HG03066 (cell line): ENCODE measurements at regions not wholly inside any gene's neighbourhood (a gene's known extent, or its start where the extent isn't known, plus 50 kb on each side); places are given as distances from the start of the nearest gene placed in this dataset.
"Not testable (repeated sequence)": the region's sequence is repeated elsewhere in the genome, so short reads cannot be mapped to it uniquely, and the experiment has no call there.

Source experiments
- ATAC-seq: cut with Tn5 transposase; IDR thresholded peaks from one replicate; pipeline ENCODE4 v1.9.1; 2021; ENCODE audit warnings: low read depth; ENCODE audit not compliant: unreplicated experiment

- ATAC-seq, result not testable (repeated sequence)
Measured at GRCh38 chr1:121095014-121095413, 89.1 kb downstream of the FAM72B start.

- peak; percentile 92 for ATAC-seq
Measured at GRCh38 chr1:121097127-121097866, 86.8 kb downstream of the FAM72B start.

DNA sequence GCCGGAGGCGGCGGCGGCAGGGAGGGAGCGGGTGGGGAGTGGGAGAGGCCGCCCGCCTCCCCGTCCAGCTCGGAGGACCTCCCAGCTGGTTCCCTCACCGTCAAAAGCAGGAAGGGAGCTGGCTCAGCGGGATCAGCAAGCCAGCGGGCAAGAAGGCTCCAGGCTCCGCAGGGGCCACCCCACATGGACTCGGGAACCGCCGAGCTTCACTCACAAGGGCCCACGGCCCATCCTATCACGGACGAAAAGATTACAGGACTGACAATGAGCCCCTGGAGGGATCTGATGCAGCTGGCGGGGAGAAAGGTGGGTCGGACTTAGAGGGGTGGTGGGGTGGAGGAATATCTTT is 86.3 kb downstream of the FAM72B start:
- ATAC-seq, result not testable (repeated sequence)

DNA sequence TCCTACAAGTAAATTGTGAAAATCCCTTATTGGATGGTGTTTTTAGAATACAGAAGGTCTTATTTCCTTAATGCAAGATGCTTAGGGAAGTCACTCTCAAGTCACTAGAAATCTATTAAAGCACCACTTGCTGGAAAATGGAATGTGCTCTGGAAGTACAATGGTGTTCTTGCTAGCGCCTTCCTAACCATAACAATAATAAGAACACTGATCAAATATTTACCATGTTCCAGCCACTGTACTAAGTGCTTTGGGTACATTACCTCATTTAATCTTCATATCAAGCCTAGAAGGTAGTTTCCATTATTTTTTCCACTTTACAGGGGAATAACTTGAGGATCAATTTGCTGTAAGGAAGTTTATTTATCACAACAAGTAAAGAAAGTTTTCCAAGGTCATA is 75.1 kb downstream of the FAM72B start:
- not testable (repeated sequence) for ATAC-seq

DNA sequence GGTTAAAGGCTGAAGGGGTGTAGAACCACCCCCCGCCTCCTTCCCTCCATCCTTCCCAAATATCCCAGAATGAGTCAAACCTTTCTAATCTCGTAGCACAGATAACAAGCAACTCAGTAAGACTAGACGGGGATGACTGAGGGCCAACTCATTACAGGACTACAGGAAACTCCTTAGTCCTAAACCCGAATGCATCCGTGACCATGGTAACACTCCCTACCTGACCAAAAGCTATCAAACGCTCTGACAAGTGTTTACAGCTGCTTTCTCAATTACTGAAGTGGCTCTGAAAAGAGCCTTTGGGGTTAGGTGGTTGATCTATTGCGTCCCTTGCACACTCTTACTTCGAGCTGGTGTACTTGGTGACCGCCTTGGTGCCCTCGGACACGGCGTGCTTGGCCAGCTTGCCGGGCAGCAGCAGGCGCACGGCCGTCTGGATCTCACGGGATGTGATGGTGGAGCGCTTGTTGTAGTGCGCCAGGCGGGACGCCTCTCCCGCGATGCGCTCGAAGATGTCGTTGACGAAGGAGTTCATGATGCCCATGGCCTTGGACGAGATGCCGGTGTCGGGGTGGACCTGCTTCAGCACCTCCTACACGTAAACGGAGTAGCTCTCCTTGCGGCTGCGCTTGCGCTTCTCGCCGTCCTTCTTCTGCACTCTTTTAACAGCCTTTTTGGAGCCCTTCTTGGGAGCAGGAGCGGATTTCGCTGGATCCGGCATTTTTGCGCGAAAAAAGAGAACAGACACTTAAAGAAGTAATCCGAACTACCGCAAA is 67.4 kb downstream of the FAM72B start:
- not testable (repeated sequence) for ATAC-seq

GRCh38 chr1:121117298-121117611 is 66.9 kb downstream of the FAM72B start:
- ATAC-seq, result not testable (repeated sequence)

GRCh38 chr1:121117622-121118479 is 66.3 kb downstream of the FAM72B start:
- not testable (repeated sequence) for ATAC-seq
